Dendritic cell treated with granulocyte-macrophage colony-stimulating factor and Interleukin-4, amounts not matched to agents 40 ng/mL and 50 ng/mL, for 4 days (primary cell): ENCODE measurements at regions not wholly inside any gene's neighbourhood (a gene's known extent, or its start where the extent isn't known, plus 50 kb on each side); places are given as distances from the start of the nearest gene placed in this dataset.

Experiments used
- H3K27ac Mint-ChIP-seq: one replicate; pipeline ENCODE4 v1.8.0; 2022; ENCODE audit warnings: mild to moderate bottlenecking, mixed read lengths
- H3K27me3 Mint-ChIP-seq: one replicate; pipeline ENCODE4 v1.8.0; 2022; ENCODE audit warnings: mild to moderate bottlenecking, mixed read lengths
- H3K36me3 Mint-ChIP-seq: one replicate; pipeline ENCODE4 v1.8.0; 2022; ENCODE audit warnings: low read depth, mixed read lengths
- H3K4me1 Mint-ChIP-seq: one replicate; pipeline ENCODE4 v1.8.0; 2022; ENCODE audit warnings: low read depth, mixed read lengths
- H3K4me3 Mint-ChIP-seq: one replicate; pipeline ENCODE4 v1.8.0; 2022; ENCODE audit warnings: mild to moderate bottlenecking, moderate library complexity, mixed read lengths
- H3K9me3 Mint-ChIP-seq: one replicate; pipeline ENCODE4 v1.8.0; 2022; ENCODE audit warnings: mixed read lengths
- intact Hi-C: fragments of 100-400 bp; cut with micrococcal nuclease; formaldehyde crosslinking; loops from one replicate; pipeline ENCODE4 v1.15.0; 2022

GRCh38 chr14:76638841-76639240, 122.4 kb upstream of the VASH1 start:
- Mint-ChIP-seq H3K36me3 (no peaks in the 10 kb centered on the region), H3K27me3 (peaks cover 30% of the 10 kb centered on the region), H3K9me3 (no peaks in the 10 kb centered on the region), H3K4me1 (no peaks in the 10 kb centered on the region), H3K4me3 (no peak overlapping the region), H3K27ac (no peak overlapping the region)
- intact Hi-C loops, result no loop called here

- Mint-ChIP-seq H3K4me3 (no peak overlapping the region), H3K27ac (no peak overlapping the region), H3K36me3 (no peaks in the 10 kb centered on the region), H3K9me3 (no peaks in the 10 kb centered on the region), H3K4me1 (no peaks in the 10 kb centered on the region), H3K27me3 (peaks cover 31% of the 10 kb centered on the region)
- intact Hi-C loops, result no loop called here
These were observed 121.5 kb upstream of the VASH1 start for GRCh38 chr14:76639606-76640229.

DNA sequence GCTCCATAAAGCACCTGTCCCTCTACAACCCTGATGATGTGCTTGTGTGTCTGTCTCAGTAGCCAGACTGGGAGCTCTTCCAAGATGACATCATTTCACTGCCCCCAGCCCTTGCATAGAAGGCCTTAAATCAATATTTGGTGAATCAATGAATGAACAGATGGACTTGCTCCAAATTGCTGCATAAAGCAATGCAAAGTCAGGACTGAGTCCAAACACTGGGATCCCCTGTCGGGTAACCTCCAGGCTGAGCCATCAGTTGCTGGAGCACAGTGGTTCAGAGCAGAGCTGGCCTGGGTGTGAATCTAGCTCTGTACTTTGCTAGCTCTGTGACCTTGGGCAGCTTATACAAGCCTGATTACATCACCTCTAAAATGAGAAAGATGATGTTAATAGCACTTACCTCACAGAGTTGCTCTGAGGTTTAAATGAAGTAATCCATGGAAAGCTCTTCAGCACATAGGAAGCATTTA, 120.3 kb upstream of the VASH1 start:
- Mint-ChIP-seq H3K4me1 (no peaks in the 10 kb centered on the region), H3K9me3 (no peaks in the 10 kb centered on the region), H3K27me3 (peaks cover 32% of the 10 kb centered on the region), H3K36me3 (no peaks in the 10 kb centered on the region), H3K27ac (no peak overlapping the region), H3K4me3 (no peak overlapping the region)
- intact Hi-C loops, result no loop called here

GRCh38 chr14:76641541-76641940, 119.7 kb upstream of the VASH1 start:
- Mint-ChIP-seq H3K9me3 (no peaks in the 10 kb centered on the region), H3K4me3 (no peak overlapping the region), H3K27me3 (peaks cover 30% of the 10 kb centered on the region), H3K27ac (no peak overlapping the region), H3K36me3 (no peaks in the 10 kb centered on the region), H3K4me1 (no peaks in the 10 kb centered on the region)
- intact Hi-C loops, result no loop called here

- intact Hi-C loops, result no loop called here
- H3K4me1 Mint-ChIP-seq, result no peaks in the 10 kb centered on the region
- peaks cover 30% of the 10 kb centered on the region for H3K27me3 Mint-ChIP-seq
- no peak overlapping the region for H3K27ac Mint-ChIP-seq
- H3K36me3 Mint-ChIP-seq, result no peaks in the 10 kb centered on the region
- H3K9me3 Mint-ChIP-seq, result no peaks in the 10 kb centered on the region
- no peak overlapping the region for H3K4me3 Mint-ChIP-seq
These were observed 117.4 kb upstream of the VASH1 start for GRCh38 chr14:76643887-76644286.

- Mint-ChIP-seq H3K27me3 (peaks cover 29% of the 10 kb centered on the region), H3K4me1 (no peaks in the 10 kb centered on the region), H3K27ac (no peak overlapping the region), H3K4me3 (no peak overlapping the region), H3K9me3 (no peaks in the 10 kb centered on the region), H3K36me3 (no peaks in the 10 kb centered on the region)
- intact Hi-C loops, result loop anchor here (5.0 kb wide), 2 partner anchors 133 to 188 kb away; no protein-coding TSS in a partner anchor
These were observed 116.3 kb upstream of the VASH1 start for GRCh38 chr14:76644855-76645518.

GRCh38 chr14:76647697-76648298, 113.5 kb upstream of the VASH1 start:
- Mint-ChIP-seq H3K36me3 (no peaks in the 10 kb centered on the region), H3K27me3 (peaks cover 14% of the 10 kb centered on the region), H3K4me1 (no peaks in the 10 kb centered on the region), H3K4me3 (no peak overlapping the region), H3K9me3 (no peaks in the 10 kb centered on the region), H3K27ac (no peak overlapping the region)
- intact Hi-C loops, result loop anchor here (2.0 to 5.0 kb wide), 3 partner anchors 135 to 597 kb away; no protein-coding TSS in a partner anchor

DNA sequence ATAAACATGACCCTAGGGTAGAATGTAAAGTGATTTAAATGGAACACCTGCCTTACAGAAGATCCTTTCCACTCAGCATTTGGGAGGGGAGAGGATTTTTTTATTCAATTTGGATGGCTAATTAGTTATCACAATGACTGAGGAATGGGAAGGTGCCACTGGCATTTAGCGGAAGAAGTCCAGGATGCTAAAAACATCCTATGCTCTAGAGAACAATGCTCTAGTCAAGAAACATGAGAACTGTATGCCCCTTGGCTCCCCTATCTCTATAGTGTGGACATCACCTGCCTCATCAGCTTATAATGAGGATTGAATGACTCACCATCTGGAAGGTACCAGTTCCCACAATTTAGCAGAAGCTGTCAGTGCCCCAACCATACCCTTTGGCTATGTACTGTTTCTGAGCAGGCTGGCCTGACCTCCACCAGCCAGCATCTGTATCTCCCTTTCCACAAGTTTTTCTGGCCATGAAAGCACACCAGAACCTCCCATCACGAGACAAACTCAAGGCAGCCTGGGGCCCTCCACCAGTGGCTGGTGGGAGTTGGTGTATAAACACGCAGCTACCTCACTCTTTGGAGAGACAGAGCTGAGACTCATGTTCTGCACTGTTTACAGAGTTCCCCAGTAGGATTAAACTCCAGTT, 109.7 kb upstream of the VASH1 start:
- H3K36me3 Mint-ChIP-seq, result no peaks in the 10 kb centered on the region
- H3K27ac Mint-ChIP-seq, result no peak overlapping the region
- no peaks in the 10 kb centered on the region for H3K4me1 Mint-ChIP-seq
- no peaks in the 10 kb centered on the region for H3K9me3 Mint-ChIP-seq
- intact Hi-C loops, result no loop called here
- H3K4me3 Mint-ChIP-seq, result no peak overlapping the region
- peaks cover 4% of the 10 kb centered on the region for H3K27me3 Mint-ChIP-seq

- peaks cover 18% of the 10 kb centered on the region for H3K9me3 Mint-ChIP-seq
- H3K27me3 Mint-ChIP-seq, result peaks cover 11% of the 10 kb centered on the region
- no peaks in the 10 kb centered on the region for H3K36me3 Mint-ChIP-seq
- H3K27ac Mint-ChIP-seq, result no peak overlapping the region
- no peaks in the 10 kb centered on the region for H3K4me1 Mint-ChIP-seq
- H3K4me3 Mint-ChIP-seq, result no peak overlapping the region
- intact Hi-C loops, result no loop called here
These were observed 107.2 kb upstream of the VASH1 start for GRCh38 chr14:76653875-76654572.

GRCh38 chr14:76654573-76655108, 106.6 kb upstream of the VASH1 start:
- Mint-ChIP-seq H3K27me3 (peaks cover 11% of the 10 kb centered on the region), H3K4me1 (no peaks in the 10 kb centered on the region)

DNA sequence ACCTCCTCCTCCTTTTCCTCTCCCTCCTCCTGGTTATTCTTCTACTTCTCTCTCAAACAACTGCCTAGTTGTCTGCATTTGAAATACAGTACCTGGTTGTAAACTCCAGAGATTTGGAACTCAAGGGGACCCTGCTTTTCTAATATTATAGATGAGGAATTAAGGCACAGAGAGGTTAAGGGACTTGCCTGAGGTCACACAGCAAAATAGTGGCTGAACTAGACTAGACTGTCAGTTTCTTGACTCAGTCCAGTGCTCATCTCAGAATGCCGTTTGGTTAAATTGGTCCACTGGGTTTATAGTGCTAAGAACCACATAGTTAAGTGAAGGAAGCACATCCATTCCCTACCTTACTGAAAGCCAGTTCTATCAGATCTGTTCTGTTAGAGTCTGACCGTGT, 105.9 kb upstream of the VASH1 start:
- Mint-ChIP-seq H3K4me1 (no peaks in the 10 kb centered on the region), H3K4me3 (no peak overlapping the region), H3K27me3 (peaks cover 14% of the 10 kb centered on the region), H3K9me3 (peaks cover 24% of the 10 kb centered on the region), H3K36me3 (no peaks in the 10 kb centered on the region), H3K27ac (no peak overlapping the region)
- intact Hi-C loops, result no loop called here

More at GRCh38 chr14:76654573-76655108, 106.6 kb upstream of the VASH1 start:
- no peaks in the 10 kb centered on the region for H3K36me3 Mint-ChIP-seq
- no peak overlapping the region for H3K27ac Mint-ChIP-seq
- intact Hi-C loops, result no loop called here
- H3K4me3 Mint-ChIP-seq, result no peak overlapping the region
- H3K9me3 Mint-ChIP-seq, result peaks cover 24% of the 10 kb centered on the region

- intact Hi-C loops, result no loop called here
- no peak overlapping the region for H3K4me3 Mint-ChIP-seq
- no peaks in the 10 kb centered on the region for H3K36me3 Mint-ChIP-seq
- H3K4me1 Mint-ChIP-seq, result no peaks in the 10 kb centered on the region
- H3K27ac Mint-ChIP-seq, result no peak overlapping the region
- H3K27me3 Mint-ChIP-seq, result peaks cover 14% of the 10 kb centered on the region
- peaks cover 24% of the 10 kb centered on the region for H3K9me3 Mint-ChIP-seq
These were observed 104.7 kb upstream of the VASH1 start for GRCh38 chr14:76656592-76656991.

DNA sequence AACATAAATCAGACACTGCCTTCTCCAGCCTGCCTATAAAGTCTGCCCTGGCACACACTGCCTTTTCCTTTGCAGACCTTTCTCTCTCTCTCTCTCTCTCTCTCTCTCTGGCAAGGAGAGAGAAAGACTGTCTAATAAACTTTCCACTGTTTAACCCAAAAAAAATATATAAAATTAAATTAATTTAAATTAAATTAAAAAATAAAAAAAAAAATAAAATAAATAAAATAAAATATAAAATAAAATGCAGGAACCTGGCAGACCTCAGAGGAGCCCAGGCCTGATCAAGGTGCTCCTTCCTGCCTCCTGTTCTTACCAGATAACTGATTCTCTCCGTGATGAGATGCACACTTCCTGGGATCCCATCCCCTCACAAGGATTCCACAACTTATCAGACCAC, 103.9 kb upstream of the VASH1 start:
- intact Hi-C loops, result no loop called here
- Mint-ChIP-seq H3K4me1 (no peaks in the 10 kb centered on the region), H3K4me3 (no peak overlapping the region), H3K9me3 (peaks cover 24% of the 10 kb centered on the region), H3K27me3 (peaks cover 14% of the 10 kb centered on the region), H3K27ac (no peak overlapping the region), H3K36me3 (no peaks in the 10 kb centered on the region)
